GM12865 (cell line): ENCODE measurements at regions not wholly inside any gene's neighbourhood (a gene's known extent, or its start where the extent isn't known, plus 50 kb on each side); places are given as distances from the start of the nearest gene placed in this dataset.

Experiments
- DNase-seq: peaks from one replicate; pipeline ENCODE4 v3.0.0; 2010; ENCODE audit warnings: low read depth
- H3K4me3 ChIP-seq: 2 replicates; pipeline ENCODE4 v1.5.1; 2011; ENCODE audit warnings: mild to moderate bottlenecking, low read depth, low read length, control low read depth
- TF ChIP-seq, protein P1 (sequence below): IDR thresholded peaks from 2 replicates; pipeline ENCODE4 v1.5.1; 2011; ENCODE audit warnings: low read length, control low read depth, low read depth, inconsistent platforms; ENCODE audit not compliant: insufficient read depth; ENCODE audit errors: missing control alignments

DNA sequence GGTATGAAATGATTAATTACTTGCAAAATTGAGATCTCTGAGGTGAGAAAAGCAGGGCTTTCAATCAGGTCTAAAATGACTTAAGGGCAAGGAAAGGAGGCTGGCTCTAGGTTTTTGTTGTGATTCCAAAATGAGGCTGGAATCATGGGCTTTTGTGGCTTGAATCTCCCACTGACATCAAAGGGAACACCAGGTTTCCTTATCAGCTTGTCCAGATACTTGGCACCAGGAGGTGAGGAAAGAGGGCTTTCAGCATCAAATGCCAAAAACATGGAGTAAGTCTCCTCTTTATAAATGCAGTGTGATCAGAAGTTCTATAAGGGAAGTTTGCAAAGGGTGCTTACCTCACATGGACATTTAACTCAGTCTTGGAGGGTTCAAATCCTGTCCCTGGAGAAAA, 402.3 kb downstream of the NDFIP2 start:
- no peak overlapping the region for H3K4me3 ChIP-seq
- TF ChIP-seq, protein P1, sequence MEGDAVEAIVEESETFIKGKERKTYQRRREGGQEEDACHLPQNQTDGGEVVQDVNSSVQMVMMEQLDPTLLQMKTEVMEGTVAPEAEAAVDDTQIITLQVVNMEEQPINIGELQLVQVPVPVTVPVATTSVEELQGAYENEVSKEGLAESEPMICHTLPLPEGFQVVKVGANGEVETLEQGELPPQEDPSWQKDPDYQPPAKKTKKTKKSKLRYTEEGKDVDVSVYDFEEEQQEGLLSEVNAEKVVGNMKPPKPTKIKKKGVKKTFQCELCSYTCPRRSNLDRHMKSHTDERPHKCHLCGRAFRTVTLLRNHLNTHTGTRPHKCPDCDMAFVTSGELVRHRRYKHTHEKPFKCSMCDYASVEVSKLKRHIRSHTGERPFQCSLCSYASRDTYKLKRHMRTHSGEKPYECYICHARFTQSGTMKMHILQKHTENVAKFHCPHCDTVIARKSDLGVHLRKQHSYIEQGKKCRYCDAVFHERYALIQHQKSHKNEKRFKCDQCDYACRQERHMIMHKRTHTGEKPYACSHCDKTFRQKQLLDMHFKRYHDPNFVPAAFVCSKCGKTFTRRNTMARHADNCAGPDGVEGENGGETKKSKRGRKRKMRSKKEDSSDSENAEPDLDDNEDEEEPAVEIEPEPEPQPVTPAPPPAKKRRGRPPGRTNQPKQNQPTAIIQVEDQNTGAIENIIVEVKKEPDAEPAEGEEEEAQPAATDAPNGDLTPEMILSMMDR: no peak
- no peak for DNase-seq

DNA sequence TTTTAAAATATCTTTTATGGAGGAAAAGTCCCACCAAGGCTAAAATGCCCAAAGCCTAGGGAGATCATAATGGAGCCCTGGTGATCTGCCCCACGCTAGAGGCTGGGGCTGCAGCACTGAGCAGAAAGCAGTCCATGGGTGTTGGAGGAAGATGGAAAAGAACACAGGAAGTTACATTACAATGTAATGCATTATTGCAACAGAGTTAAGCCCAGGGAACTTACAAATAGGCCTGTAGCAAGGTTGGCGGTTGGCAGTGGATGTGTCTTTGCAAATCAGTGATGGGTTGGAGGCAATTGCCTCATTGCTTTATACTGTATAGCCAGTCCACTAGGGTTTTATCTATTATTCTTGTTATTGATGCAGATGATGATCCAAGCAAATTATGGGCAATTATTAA, 399.9 kb downstream of the NDFIP2 start:
- DNase-seq: no peak
- TF ChIP-seq, protein P1: no peak
- no peak overlapping the region for H3K4me3 ChIP-seq

DNA sequence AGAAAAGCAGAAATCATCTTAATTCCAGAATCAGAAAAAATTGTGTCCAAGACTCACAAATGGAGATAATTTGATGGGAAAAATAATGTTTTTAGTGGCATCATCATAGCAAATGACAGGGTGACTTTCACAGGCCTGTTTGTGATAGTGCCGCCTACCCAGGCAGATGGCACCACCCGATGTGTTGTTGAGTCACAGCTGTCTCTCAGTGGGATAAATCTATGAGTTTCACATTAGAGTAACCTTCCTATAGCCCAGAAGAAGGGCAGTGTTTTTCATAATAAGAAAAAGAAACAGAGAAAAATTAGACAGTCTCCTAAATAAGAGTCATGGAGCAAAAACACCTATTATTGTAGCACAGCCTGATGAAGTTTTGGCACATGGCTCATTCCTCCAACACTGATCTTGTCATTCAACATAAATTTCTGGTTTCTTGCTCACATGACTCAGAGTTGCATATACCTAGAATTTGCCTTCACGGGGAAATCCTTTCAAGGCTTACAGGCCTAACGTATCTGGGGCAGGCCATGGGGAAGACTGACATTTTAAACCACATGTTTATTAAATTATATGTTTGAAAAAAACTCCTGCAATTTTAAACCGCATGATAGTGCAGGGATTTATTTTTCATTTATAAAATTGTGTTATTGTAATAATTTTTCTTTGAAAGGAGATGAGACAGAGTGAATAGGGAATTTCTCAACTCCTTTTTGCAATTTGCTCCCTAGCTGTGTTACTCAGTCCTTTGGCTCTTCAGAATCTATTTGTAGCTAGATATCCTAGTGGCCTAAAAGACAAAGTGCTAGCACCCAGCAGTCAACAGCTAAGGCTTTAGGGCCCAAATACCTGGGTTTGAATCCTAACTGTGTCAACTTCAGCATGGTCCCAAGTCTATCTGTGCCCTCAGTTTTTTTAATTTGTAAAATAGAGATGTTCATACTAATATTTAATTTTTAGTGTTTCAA, 393.7 kb downstream of the NDFIP2 start:
- TF ChIP-seq, protein P1: no peak
- H3K4me3 ChIP-seq: no peak overlapping the region
- DNase-seq: no peak

DNA sequence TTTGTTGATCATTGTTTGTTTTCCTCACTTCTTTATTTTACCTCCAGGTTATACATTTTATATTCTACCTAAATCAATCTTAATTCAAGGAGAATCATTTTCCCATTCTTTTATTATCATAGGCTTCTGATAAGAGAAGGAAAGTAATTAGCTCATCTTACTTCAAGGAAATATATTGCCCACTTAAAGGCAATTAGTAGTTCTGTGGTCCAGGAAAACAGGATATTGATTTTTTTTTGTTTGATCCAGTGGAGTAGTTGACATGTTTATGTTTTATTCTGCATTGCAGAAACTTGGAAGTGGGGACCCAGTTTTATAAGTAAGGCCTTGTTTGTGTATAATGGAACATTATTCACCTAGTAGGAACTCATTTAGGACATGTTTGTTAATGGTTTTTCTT, 390.6 kb downstream of the NDFIP2 start:
- DNase-seq: no peak
- H3K4me3 ChIP-seq: no peak overlapping the region
- TF ChIP-seq, protein P1: no peak

DNA sequence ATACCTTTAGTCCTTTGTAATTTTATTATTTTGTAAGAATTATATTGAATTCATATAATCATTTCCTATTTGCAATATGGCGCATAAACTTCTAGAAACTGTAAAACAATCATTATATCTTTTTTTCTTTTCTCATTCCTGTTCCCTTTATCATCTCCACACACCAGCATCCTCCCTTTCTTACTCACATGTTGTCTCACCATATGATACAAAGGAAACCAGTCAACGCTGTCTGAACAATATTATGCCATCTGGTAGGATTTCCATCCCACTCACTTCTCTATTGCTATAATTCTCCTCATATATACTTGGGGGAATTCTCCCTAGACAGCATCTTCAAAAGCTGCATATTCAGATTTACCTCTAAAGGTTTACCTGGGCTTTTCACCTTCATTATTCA, 389.8 kb downstream of the NDFIP2 start:
- no peak for DNase-seq
- no peak overlapping the region for H3K4me3 ChIP-seq
- TF ChIP-seq, protein P1: no peak

DNA sequence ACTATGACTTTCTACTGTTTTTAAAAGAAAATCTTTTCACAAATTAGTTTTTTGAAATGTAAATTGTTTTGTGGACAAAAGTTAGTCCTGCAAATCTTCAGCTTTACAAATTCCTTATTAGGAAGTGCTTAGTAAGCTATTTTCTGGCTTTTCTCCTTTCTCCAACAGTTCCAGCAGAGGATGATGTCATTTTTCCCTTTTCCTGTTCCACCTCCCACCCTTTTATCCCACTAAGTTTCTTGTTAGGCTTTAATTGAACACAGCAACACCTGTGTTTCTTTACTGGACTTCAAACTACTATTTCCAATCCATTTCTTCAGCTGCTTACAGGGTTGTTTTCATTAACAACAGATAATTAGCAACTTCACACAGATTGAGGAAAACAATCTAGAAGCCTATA, 389.2 kb downstream of the NDFIP2 start:
- DNase-seq: no peak
- no peak overlapping the region for H3K4me3 ChIP-seq
- TF ChIP-seq, protein P1: no peak
